ENCODE measurements at regions not wholly inside any gene's neighbourhood (a gene's known extent, or its start where the extent isn't known, plus 50 kb on each side); places are given as distances from the start of the nearest gene placed in this dataset.

DNA sequence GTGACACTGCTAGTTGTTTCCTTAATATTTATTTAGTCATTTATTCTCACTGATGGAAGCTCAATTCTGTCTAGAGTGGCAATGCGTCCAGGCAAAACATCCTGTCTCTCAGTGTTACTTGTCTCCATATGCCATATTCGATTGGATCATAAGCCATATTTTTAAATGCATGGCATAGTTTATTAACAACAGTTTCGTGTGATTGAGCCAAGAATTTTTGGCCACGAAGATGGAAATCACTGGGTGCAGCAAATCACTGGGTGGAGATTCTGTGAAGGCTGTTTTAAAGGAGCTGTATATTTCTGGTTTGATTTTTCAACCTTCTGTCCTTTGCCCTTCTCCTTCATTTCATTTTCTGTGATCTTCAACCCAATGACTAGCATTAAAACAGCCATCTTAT is 205.2 kb downstream of the JRKL start:
- no peaks in the 10 kb centered on the region for H3K27me3 ChIP-seq (replicated peaks; ENCODE audit: control insufficient read depth, insufficient read depth, low read length)
- Mint-ChIP-seq H3K36me3 (ENCODE audit: insufficient read depth, unreplicated experiment) (no peaks in the 10 kb centered on the region), H3K27ac (ENCODE audit: unreplicated experiment) (no peak overlapping the region), H3K27me3 (ENCODE audit: insufficient read depth, unreplicated experiment) (no peaks in the 10 kb centered on the region), H3K9me3 (ENCODE audit: unreplicated experiment) (peaks cover 13% of the 10 kb centered on the region), H3K4me1 (ENCODE audit: low read depth, unreplicated experiment) (no peaks in the 10 kb centered on the region), H3K4me3 (ENCODE audit: unreplicated experiment) (no peak overlapping the region)
- no TSS peak for BruUV-seq (replicated peaks)
- no peak for TF ChIP-seq CTCF (IDR thresholded peaks at IDR 0.05; ENCODE audit: insufficient read depth in 1 of 2, low read depth in 1 of 2, low read length in 1 of 2, severe bottlenecking in 1 of 2, unreplicated experiment in 1 of 2)
- no peaks in the 10 kb centered on the region for H3K9me3 ChIP-seq
- no peaks in the 10 kb centered on the region for H3K36me3 ChIP-seq (ENCODE audit: control insufficient read depth, insufficient read depth, low read length)
- POLR2A ChIA-PET = no interaction called here
- intact Hi-C loops (cut with micrococcal nuclease; ENCODE audit: unreplicated experiment) = no loop called here
- no peak overlapping the region for H3K4me3 ChIP-seq (ENCODE audit: low read depth, low read length)
- no peak for DNase-seq
- CTCF ChIA-PET = no interaction called here
- no peaks in the 10 kb centered on the region for H3K4me1 ChIP-seq

- Histone ChIP-seq H3K27me3 (replicated peaks; ENCODE audit: control insufficient read depth, insufficient read depth, low read length) (no peaks in the 10 kb centered on the region), H3K4me1 (peaks cover 21% of the 10 kb centered on the region), H3K4me3 (ENCODE audit: low read depth, low read length) (no peak overlapping the region), H3K36me3 (ENCODE audit: control insufficient read depth, insufficient read depth, low read length) (no peaks in the 10 kb centered on the region), H3K9me3 (no peaks in the 10 kb centered on the region)
- DNase-seq = no peak
- no TSS peak for BruUV-seq (replicated peaks)
- ChIA-PET POLR2A (interaction anchor here (0.5 kb wide), 1 partner anchor 1551 kb away, joined by 3 read pairs; no protein-coding TSS in a partner anchor), CTCF (no interaction called here)
- Mint-ChIP-seq H3K36me3 (ENCODE audit: insufficient read depth, unreplicated experiment) (peaks cover 6% of the 10 kb centered on the region), H3K9me3 (ENCODE audit: unreplicated experiment) (no peaks in the 10 kb centered on the region), H3K27me3 (ENCODE audit: insufficient read depth, unreplicated experiment) (no peaks in the 10 kb centered on the region), H3K4me1 (ENCODE audit: low read depth, unreplicated experiment) (peaks cover 10% of the 10 kb centered on the region), H3K27ac (ENCODE audit: unreplicated experiment) (no peak overlapping the region), H3K4me3 (ENCODE audit: unreplicated experiment) (no peak overlapping the region)
- intact Hi-C loops (cut with micrococcal nuclease; ENCODE audit: unreplicated experiment) = no loop called here
- no peak for TF ChIP-seq CTCF (IDR thresholded peaks at IDR 0.05; ENCODE audit: insufficient read depth in 1 of 2, low read depth in 1 of 2, low read length in 1 of 2, severe bottlenecking in 1 of 2, unreplicated experiment in 1 of 2)
Measured at GRCh38 chr11:96607864-96608558, 218.2 kb downstream of the JRKL start.

DNA sequence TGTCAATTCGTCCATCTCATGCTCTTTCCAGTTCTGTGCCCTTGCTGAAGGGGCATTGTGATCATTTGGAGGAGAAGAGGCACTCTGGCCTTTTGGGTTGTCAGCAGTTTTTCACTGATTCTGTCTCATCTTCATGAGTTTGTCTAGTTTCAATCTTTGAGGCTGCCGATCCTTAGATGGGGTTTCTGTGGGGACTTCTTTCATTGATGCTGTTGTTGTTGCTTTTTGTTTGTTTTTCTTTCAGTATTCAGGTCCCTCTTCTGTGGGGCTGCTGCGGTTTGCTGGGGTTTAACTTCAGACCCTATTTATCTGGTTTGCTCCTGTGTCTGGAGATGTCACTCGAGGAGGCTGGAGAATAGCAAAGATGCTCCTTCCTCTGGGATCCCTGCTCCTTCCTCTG is 224.3 kb downstream of the JRKL start:
- no peak for TF ChIP-seq CTCF (IDR thresholded peaks at IDR 0.05; ENCODE audit: insufficient read depth in 1 of 2, low read depth in 1 of 2, low read length in 1 of 2, severe bottlenecking in 1 of 2, unreplicated experiment in 1 of 2)
- intact Hi-C loops (cut with micrococcal nuclease; ENCODE audit: unreplicated experiment) = no loop called here
- CTCF ChIA-PET = no interaction called here
- Mint-ChIP-seq H3K9me3 (ENCODE audit: unreplicated experiment) (no peaks in the 10 kb centered on the region), H3K4me3 (ENCODE audit: unreplicated experiment) (no peak overlapping the region), H3K36me3 (ENCODE audit: insufficient read depth, unreplicated experiment) (no peaks in the 10 kb centered on the region), H3K4me1 (ENCODE audit: low read depth, unreplicated experiment) (peaks cover 7% of the 10 kb centered on the region), H3K27me3 (ENCODE audit: insufficient read depth, unreplicated experiment) (no peaks in the 10 kb centered on the region), H3K27ac (ENCODE audit: unreplicated experiment) (no peak overlapping the region)
- H3K36me3 ChIP-seq (ENCODE audit: control insufficient read depth, insufficient read depth, low read length) = no peaks in the 10 kb centered on the region
- H3K4me3 ChIP-seq (ENCODE audit: low read depth, low read length) = no peak overlapping the region
- no peaks in the 10 kb centered on the region for H3K27me3 ChIP-seq (replicated peaks; ENCODE audit: control insufficient read depth, insufficient read depth, low read length)
- H3K9me3 ChIP-seq = no peaks in the 10 kb centered on the region
- DNase-seq = no peak
- BruUV-seq (replicated peaks) = no TSS peak
- POLR2A ChIA-PET = no interaction called here
- peaks cover 15% of the 10 kb centered on the region for H3K4me1 ChIP-seq
